ENCODE measurements at regions not wholly inside any gene's neighbourhood (a gene's known extent, or its start where the extent isn't known, plus 50 kb on each side); places are given as distances from the start of the nearest gene placed in this dataset.

GRCh38 chr3:180116658-180117057 lies 79.9 kb upstream of the PEX5L start:
- Histone ChIP-seq H3K36me3 (no peaks in the 10 kb centered on the region), H3K4me3 (ENCODE audit: low read depth, low read length) (no peak overlapping the region), H3K27ac (no peak overlapping the region), H3K9me3 (ENCODE audit: severe bottlenecking) (no peaks in the 10 kb centered on the region), H3K27me3 (ENCODE audit: insufficient read depth, low read depth, severe bottlenecking) (no peaks in the 10 kb centered on the region)
- no peak for DNase-seq
- TF ChIP-seq CTCF (IDR thresholded peaks at IDR 0.05; ENCODE audit: low read depth, low read length), result no peak

DNA sequence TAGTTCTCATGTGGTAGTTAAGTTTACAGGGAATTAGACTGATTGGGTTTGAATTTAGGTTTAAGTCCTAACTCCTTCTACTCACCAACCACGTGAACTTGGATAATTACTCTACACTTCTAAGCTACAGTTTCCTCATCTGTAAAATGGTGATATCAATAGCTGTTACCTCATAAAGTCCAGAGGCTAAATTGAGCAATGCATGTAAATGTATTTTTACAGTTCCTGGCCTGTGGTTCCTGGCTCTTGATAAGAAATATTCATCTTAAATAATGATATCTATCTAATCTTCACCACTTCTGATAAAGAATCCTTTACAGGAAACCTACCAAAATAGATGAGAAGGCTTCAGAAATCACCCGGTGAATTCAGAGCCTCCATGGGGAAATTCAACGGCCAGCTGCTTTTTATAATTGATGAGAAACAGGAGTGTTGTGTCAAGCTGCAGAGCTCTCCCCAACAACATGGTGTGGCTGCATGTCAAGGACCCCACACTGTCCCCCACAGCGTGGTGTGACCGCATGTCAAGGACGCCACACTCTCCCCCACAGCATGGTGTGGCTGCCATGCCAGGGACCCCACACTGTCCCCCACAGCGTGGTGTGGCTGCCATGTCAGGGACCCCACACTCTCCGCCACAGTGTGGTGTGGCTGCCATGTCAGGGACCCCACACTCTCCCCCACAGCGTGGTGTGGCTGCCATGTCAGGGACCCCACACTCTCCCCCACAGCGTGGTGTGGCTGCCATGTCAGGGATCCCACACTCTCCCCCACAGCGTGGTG lies 80.8 kb upstream of the PEX5L start:
- Histone ChIP-seq H3K36me3 (no peaks in the 10 kb centered on the region), H3K27me3 (ENCODE audit: insufficient read depth, low read depth, severe bottlenecking) (no peaks in the 10 kb centered on the region), H3K4me3 (ENCODE audit: low read depth, low read length) (no peak overlapping the region), H3K27ac (no peak overlapping the region), H3K9me3 (ENCODE audit: severe bottlenecking) (no peaks in the 10 kb centered on the region)
- no peak for DNase-seq
- TF ChIP-seq CTCF (IDR thresholded peaks at IDR 0.05; ENCODE audit: low read depth, low read length), result no peak

DNA sequence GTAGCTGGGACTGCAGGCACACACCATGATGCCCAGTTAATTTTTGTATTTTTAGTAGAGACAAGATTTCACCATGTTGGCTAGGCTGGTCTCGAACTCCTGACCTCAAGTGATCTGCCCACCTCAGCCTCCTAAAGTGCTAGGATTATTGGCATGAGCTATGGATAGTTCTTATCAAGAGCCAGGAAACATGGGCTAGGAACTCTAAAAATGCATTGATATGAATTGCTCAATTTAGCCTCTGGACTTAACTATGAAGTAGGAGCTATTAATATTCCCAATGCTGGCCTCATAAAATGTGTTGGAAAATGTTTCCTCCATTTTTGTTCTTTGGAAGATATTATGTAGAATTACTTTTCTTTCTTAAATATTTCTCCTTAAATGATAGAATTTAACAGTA lies 82.8 kb upstream of the PEX5L start:
- H3K4me3 ChIP-seq (ENCODE audit: low read depth, low read length), result no peak overlapping the region
- H3K36me3 ChIP-seq, result no peaks in the 10 kb centered on the region
- no peak for TF ChIP-seq CTCF (IDR thresholded peaks at IDR 0.05; ENCODE audit: low read depth, low read length)
- H3K27me3 ChIP-seq (ENCODE audit: insufficient read depth, low read depth, severe bottlenecking), result no peaks in the 10 kb centered on the region
- no peak overlapping the region for H3K27ac ChIP-seq
- no peaks in the 10 kb centered on the region for H3K9me3 ChIP-seq (ENCODE audit: severe bottlenecking)
- no peak for DNase-seq

- no peaks in the 10 kb centered on the region for H3K9me3 ChIP-seq (ENCODE audit: severe bottlenecking)
- H3K4me3 ChIP-seq (ENCODE audit: low read depth, low read length), result no peak overlapping the region
- no peaks in the 10 kb centered on the region for H3K36me3 ChIP-seq
- TF ChIP-seq CTCF (IDR thresholded peaks at IDR 0.05; ENCODE audit: low read depth, low read length), result no peak
- H3K27ac ChIP-seq, result no peak overlapping the region
- no peaks in the 10 kb centered on the region for H3K27me3 ChIP-seq (ENCODE audit: insufficient read depth, low read depth, severe bottlenecking)
- no peak for DNase-seq
Observed at GRCh38 chr3:180123928-180124327, 87.2 kb upstream of the PEX5L start.

- Histone ChIP-seq H3K9me3 (ENCODE audit: severe bottlenecking) (no peaks in the 10 kb centered on the region), H3K4me3 (ENCODE audit: low read depth, low read length) (no peak overlapping the region), H3K27ac (no peak overlapping the region), H3K27me3 (ENCODE audit: insufficient read depth, low read depth, severe bottlenecking) (no peaks in the 10 kb centered on the region), H3K36me3 (no peaks in the 10 kb centered on the region)
- no peak for DNase-seq
- TF ChIP-seq CTCF (IDR thresholded peaks at IDR 0.05; ENCODE audit: low read depth, low read length), result no peak
Observed at GRCh38 chr3:180131169-180131568, 94.4 kb upstream of the PEX5L start.

DNA sequence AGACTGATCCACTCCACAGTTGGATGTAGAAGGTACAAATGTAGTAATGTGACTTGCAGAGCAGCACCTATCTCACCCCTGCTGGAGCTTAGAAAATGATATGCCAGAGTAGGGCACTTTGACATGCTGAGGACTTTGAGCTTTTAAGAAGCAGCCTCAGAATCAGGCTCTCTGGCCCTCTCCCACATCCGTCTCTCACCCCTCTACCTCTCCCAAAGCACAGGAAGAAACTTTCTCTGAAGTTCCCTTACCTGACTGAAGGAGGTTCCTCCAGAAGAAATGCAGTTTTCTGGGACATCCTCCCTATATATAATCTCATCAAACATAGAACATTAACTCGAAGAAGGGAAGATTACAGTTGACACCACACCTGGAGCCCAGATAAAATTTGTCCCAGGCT lies 98.4 kb upstream of the PEX5L start:
- TF ChIP-seq CTCF (IDR thresholded peaks at IDR 0.05; ENCODE audit: low read depth, low read length), result no peak

More for the DNA sequence above, 98.4 kb upstream of the PEX5L start:
- no peak for DNase-seq
- Histone ChIP-seq H3K36me3 (no peaks in the 10 kb centered on the region), H3K27me3 (ENCODE audit: insufficient read depth, low read depth, severe bottlenecking) (no peaks in the 10 kb centered on the region), H3K27ac (no peak overlapping the region), H3K9me3 (ENCODE audit: severe bottlenecking) (no peaks in the 10 kb centered on the region), H3K4me3 (ENCODE audit: low read depth, low read length) (no peak overlapping the region)

Measured in WERI-Rb-1 (cell line).